SKM-1 (cell line): ENCODE measurements at regions not wholly inside any gene's neighbourhood (a gene's known extent, or its start where the extent isn't known, plus 50 kb on each side); places are given as distances from the start of the nearest gene placed in this dataset.
"Not testable (repeated sequence)": the region's sequence is repeated elsewhere in the genome, so short reads cannot be mapped to it uniquely, and the experiment has no call there.

Source experiments
- DNase-seq: peaks from one replicate; lab custom pipeline; 2025; ENCODE audit not compliant: unreplicated experiment; lab: John Stamatoyannopoulos, UW

GRCh38 chr1:38758820-38759219, 100.8 kb downstream of the RRAGC start:
- no peak for DNase-seq

GRCh38 chr1:38746941-38747600, 112.5 kb downstream of the RRAGC start:
- no peak for DNase-seq

DNA sequence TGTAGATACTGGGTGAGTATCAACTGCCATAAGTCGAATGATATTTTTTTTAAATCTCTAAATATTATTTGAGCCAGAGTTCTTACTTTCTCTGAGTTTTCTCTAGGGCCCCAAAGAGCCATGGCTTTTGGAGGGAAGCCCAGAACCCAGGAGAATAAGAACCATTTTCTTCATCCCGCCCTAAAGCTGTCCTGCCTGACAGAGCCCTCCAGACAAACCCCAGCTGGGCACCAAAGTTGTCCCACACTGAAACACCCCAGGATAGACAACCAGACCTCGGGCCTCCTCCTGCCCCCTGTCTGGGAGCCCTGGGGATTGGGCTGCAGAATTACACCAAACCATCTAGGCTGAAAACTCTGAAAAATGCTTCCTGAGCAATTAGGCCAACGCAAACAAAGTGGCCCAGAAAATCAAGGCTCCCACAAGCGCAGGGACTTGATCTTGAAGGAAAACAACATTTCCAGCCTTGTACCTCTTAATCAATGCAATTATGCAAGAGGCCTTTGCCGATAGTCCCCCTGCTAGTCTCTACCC, 113.1 kb downstream of the RRAGC start:
- no peak for DNase-seq

- DNase-seq = no peak
Measured at GRCh38 chr1:38745476-38746401, 113.8 kb downstream of the RRAGC start.

DNA sequence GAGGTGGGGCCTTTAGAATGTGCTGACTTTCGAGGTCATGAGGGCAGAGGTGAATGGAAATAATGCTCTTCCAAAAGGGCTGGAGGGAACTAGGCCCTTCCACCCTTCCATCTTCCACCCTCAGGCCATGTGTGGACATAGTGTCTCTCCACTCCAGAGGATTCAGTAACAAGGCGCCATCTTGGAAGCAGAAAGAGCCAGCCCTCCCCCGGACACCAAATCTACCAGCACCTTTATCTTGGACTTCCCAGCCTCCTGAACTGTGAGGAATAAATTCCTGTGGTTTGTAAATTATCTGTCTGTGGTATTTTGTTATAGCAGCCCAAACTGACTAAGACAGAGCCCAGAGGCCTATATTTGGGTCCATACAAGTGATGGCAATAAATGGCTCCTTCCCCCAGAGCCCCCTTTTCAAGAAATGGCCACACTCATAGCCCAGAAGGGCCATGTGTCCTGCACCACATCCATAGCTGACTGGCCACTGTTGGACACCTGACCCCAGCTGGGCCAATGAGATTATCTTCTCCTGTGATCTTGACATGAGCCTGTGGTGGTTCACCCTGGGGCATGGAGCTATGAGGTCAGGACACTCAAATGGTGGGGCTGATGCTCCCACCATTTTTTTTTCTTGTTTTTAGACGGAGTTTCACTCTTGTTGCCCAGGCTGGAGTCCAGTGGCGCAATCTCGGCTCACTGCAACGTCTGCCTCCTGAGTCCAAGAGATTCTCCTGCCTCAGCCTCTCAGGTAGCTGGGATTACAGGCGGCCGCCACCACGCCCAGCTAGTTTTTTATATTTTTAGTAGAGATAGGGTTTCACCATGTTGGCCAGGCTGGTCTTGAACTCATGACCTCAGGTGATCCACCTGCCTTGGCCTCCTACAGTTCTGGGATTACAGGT, 114.9 kb downstream of the RRAGC start:
- DNase-seq = no peak

DNA sequence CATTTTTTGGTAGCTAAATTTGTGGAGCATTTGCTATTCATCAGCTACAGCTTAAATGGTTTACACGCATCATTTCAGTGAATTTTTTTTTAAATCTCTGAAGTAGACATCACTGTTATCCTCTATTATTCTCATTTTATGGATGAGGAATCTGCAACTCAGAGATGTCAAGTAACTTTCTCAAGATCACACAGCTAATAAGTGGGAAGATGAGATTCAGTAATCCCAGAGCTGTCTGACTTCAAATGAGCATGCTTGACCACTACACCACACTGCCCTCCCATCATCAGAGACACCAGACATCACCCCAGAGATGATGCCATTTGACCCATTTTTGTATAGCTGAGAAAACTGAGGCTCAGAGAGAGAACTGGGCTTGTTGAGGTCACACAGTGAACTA, 116.4 kb downstream of the RRAGC start:
- DNase-seq = no peak

- DNase-seq = no peak
Measured at GRCh38 chr1:38741341-38741740, 118.2 kb downstream of the RRAGC start.

- DNase-seq = no peak
Measured at GRCh38 chr1:38740487-38740886, 119.1 kb downstream of the RRAGC start.

- DNase-seq = no peak
Measured at GRCh38 chr1:38738207-38738606, 121.4 kb downstream of the RRAGC start.

GRCh38 chr1:38736399-38736798, 123.2 kb downstream of the RRAGC start:
- no peak for DNase-seq

GRCh38 chr1:38735651-38736161, 123.9 kb downstream of the RRAGC start:
- no peak for DNase-seq

GRCh38 chr1:38733761-38734160, 125.8 kb downstream of the RRAGC start:
- DNase-seq = no peak

DNA sequence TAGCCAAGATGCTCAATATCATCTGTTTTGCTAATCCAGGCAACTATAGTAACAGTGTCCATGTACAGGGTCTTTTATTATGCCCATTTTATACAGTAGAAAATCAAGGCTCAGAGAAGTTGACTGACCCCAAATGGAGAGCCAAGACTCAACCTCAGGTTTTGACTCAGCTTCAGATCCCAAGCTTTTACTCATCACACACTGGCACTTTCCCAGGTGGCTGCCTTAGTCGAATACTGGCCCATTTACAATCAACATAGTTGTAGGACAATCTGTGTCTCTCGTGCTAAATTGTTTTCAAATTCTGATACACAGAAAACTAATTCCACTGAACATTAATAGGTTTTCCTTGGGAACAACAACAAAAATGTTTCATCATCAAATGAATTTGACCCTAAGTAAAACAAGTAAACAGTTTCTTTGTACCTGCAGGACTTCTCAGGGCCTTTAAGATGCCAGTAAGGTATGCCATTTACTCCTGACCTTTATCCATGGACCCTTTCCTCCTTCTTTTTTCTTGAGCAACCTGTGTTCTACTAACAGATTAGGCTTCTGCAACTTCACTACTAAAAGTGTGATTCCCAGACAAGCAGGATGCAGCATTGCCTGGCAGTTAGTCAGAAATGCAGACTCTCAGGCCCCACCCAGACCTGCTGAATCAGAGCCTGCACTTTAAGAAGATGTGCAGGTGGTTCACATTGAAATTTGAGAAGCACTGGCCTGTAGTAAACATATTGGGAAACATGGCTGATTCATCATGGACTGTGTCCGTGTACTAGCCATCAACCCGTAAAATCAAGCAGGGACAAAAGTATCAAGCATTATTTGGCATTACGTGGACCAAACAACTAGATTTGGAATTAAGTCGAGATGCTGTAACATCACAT, 128.8 kb downstream of the RRAGC start:
- DNase-seq = no peak

DNA sequence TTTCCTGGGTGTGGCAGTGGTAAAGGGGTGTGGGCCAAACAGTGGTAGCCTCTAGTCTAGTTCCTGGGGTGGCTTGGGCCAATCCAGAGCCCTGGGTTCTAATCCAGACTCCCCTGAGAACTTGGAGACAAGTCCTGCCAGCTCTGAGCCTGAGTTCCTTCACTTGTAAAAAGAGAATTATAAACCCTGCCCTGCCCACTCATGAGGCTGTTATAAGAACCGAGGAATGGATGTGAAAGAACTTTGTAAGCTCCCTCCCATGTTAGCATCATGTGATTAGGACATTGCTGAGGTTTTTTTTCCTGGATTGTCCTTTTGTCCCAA, 131.0 kb downstream of the RRAGC start:
- no peak for DNase-seq

DNA sequence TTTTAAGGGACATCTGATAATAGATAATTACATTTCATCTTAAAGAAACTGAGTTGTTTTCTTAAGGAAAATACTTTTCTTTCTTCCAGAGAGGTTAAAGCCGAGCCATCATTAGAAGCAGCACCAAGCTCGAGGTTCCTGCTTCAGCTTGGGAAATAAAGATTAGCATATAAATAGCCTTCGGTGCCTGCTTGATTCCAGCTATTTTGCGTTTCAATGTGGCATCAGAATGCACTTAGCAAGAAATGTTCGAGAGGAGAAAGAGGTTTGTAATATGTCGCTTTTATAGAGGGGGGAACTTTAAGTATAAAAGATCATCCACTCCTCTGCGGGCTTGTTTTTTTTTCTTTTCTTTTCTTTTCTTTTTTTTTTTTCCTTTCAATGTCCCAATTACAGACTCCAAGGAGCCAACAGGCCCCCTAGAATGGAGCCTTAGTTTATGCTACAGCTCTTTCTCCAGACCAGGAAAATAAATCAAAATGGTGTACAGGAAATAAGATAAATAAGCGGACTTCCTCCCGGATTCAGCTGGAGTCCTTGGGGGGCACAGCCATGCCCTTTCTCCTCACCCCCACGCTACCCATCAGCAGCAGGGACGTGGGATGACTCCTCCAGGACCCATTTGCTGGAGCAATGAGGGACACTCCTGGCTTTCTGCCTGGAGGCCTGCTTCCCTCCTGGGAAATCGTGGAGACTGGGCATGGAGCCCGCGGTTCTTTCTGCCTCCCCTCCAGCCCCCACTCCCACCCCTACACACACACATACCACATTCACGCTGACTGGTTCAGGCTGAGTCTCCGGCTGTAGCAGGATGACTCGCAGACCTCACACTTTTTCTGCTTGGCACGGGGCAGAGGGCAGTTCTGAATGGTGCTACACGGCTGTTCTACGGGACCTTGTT, 131.6 kb downstream of the RRAGC start:
- DNase-seq = no peak

DNA sequence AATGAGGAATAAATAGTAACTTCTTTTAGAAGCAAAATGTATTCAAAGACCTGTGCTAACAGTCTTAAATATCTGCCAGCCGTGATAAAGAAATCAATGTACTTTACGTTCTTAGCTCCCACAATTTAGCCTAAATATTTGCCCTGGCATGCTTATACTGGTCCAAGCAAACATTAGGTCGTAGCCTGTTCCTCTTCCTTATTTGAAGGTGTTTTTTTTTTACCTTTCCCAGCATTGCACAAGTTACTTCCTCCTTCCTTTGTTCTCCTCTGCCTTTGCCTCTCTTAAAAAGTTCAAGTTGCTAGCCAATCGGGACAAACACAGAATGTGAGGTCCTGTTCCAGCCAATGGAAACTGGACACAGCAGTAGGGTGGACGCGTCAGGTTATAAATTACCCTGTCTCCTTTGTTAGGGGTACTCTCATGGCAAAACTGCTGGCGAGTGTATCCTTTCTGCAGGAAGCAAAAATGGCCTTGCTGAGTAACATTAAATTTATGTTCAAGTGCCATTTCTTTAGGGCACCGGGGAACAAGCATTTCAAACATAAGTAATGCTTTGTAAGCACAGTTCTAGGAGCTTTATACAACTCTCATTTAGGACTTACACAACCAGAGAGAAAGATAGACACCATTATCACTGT, 134.1 kb downstream of the RRAGC start:
- not testable (repeated sequence) for DNase-seq

DNA sequence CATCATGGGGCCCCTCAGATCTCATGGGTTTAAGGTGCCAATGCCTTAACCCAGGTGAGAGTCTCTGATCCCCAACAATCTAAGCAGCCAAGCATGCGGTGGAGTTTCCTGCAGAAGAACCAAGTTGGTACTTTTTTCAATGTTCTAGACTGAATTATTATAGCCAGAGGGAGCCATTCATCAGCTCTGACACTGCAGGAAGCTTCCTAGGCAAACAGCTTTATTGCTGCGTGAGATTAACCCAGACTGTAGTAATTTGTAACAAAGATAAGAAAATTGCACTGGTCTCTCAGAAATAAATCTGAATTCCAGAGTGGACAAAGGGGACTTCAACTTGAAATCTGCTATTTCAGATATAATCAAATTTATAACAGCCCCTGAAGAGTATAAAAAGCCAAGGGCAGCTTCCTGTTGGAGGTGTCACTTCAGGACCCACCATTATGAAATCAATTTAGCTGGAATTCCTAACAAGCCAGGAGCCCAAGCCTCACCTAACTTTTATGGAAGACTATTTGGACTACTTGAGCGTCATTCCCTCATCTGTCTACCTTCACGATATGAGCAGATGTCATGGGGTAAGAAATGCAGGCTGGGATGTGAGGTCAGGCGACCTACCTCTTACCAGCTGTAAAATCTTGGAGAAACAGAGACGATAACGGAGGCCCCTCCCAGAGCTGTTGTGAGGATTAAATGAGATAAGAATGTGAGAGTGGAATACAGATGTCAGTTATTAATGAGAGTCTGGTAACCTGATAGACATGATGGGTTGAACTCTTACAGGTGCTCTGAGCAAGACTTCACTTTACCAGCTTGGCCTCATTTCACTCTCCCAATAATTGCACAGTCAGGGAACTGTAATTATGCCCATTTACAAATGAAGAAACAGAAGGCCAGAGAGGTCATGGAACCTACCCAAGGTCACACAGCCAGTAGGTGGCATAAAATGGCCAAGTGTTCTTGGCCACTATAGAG, 135.1 kb downstream of the RRAGC start:
- no peak for DNase-seq
